ENCODE measurements at regions not wholly inside any gene's neighbourhood (a gene's known extent, or its start where the extent isn't known, plus 50 kb on each side); places are given as distances from the start of the nearest gene placed in this dataset.
"Not testable (repeated sequence)": the region's sequence is repeated elsewhere in the genome, so short reads cannot be mapped to it uniquely, and the experiment has no call there.

- H3K4me3 ChIP-seq (ENCODE audit: low read depth, low read length), result no peak overlapping the region
- H3K27ac ChIP-seq (ENCODE audit: low read depth, low read length), result no peak overlapping the region
- no peak overlapping the region for H3K9ac ChIP-seq (ENCODE audit: low read depth, low read length)
- no peaks in the 10 kb centered on the region for H3K9me3 ChIP-seq (ENCODE audit: control insufficient read depth, insufficient read depth, low read length)
- no peaks in the 10 kb centered on the region for H3K36me3 ChIP-seq (ENCODE audit: control insufficient read depth, insufficient read depth, low read length)
- H3K27me3 ChIP-seq (ENCODE audit: control insufficient read depth, insufficient read depth, low read length), result no peaks in the 10 kb centered on the region
- H3K4me1 ChIP-seq (ENCODE audit: control insufficient read depth, insufficient read depth, low read length), result peaks cover 21% of the 10 kb centered on the region
Observed at GRCh38 chr3:56926243-56926946, 124.6 kb upstream of the ARHGEF3 start.

- H3K9ac ChIP-seq (ENCODE audit: low read depth, low read length); H3K27me3 ChIP-seq (ENCODE audit: control insufficient read depth, insufficient read depth, low read length); H3K4me3 ChIP-seq (ENCODE audit: low read depth, low read length); H3K9me3 ChIP-seq (ENCODE audit: control insufficient read depth, insufficient read depth, low read length); H3K27ac ChIP-seq (ENCODE audit: low read depth, low read length); H3K36me3 ChIP-seq (ENCODE audit: control insufficient read depth, insufficient read depth, low read length): not testable (repeated sequence)
- peaks cover 21% of the 10 kb centered on the region for H3K4me1 ChIP-seq (ENCODE audit: control insufficient read depth, insufficient read depth, low read length)
Observed at GRCh38 chr3:56924700-56925099, 123.0 kb upstream of the ARHGEF3 start.

GRCh38 chr3:56923526-56924224, 121.9 kb upstream of the ARHGEF3 start:
- no peak overlapping the region for H3K9ac ChIP-seq (ENCODE audit: low read depth, low read length)
- no peaks in the 10 kb centered on the region for H3K27me3 ChIP-seq (ENCODE audit: control insufficient read depth, insufficient read depth, low read length)
- H3K27ac ChIP-seq (ENCODE audit: low read depth, low read length), result no peak overlapping the region

DNA sequence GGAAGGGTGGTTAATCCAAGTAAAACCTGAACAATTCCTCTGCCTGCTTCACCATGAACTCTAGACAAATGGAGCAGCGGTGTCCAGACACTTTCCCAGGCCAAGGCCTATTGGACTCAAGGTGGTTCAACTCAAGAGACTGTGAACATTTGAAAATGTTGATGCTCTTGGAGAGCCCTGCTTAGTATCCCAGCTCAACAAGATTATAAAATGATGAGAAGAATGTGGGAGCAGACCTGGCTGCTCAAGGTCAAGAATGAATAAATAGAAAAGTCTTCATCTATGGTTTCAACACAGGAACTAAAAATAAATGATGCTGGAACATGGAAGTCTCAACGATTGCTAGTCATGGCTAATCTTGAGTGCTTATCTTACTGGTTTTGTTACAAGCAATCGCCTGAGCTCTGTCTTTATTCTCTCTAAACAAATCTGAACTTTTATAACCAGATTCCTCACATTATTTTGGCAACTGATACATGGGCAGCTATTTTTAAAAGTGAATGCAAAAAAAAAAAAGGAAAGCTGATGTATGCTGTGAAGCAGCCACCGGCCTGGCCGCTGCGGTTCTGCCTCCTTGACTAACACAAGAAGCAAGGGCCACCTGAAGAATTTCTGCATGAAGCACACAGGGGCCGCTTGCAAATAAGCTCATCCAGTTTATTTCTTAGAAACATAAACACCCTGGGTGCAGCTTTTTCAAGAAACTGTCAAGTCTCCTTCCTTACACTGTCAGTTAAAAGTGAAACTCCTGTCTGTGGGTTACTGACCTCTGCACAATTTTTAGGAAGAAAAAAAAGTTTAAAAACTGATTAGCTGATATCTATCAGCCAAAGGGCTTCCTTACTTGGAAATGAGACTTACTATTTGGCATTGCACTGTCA, 120.1 kb upstream of the ARHGEF3 start:
- Histone ChIP-seq H3K4me3 (ENCODE audit: low read depth, low read length) (no peak overlapping the region), H3K9ac (ENCODE audit: low read depth, low read length) (no peak overlapping the region), H3K9me3 (ENCODE audit: control insufficient read depth, insufficient read depth, low read length) (no peaks in the 10 kb centered on the region), H3K27me3 (ENCODE audit: control insufficient read depth, insufficient read depth, low read length) (no peaks in the 10 kb centered on the region), H3K36me3 (ENCODE audit: control insufficient read depth, insufficient read depth, low read length) (no peaks in the 10 kb centered on the region), H3K4me1 (ENCODE audit: control insufficient read depth, insufficient read depth, low read length) (peaks cover 17% of the 10 kb centered on the region), H3K27ac (ENCODE audit: low read depth, low read length) (no peak overlapping the region)

More at GRCh38 chr3:56923526-56924224, 121.9 kb upstream of the ARHGEF3 start:
- peaks cover 14% of the 10 kb centered on the region for H3K4me1 ChIP-seq (ENCODE audit: control insufficient read depth, insufficient read depth, low read length)
- no peaks in the 10 kb centered on the region for H3K36me3 ChIP-seq (ENCODE audit: control insufficient read depth, insufficient read depth, low read length)
- H3K9me3 ChIP-seq (ENCODE audit: control insufficient read depth, insufficient read depth, low read length), result no peaks in the 10 kb centered on the region
- no peak overlapping the region for H3K4me3 ChIP-seq (ENCODE audit: low read depth, low read length)

GRCh38 chr3:56919797-56920195, 118.0 kb upstream of the ARHGEF3 start:
- H3K4me3 ChIP-seq (ENCODE audit: low read depth, low read length), result no peak overlapping the region
- H3K36me3 ChIP-seq (ENCODE audit: control insufficient read depth, insufficient read depth, low read length), result no peaks in the 10 kb centered on the region
- H3K9me3 ChIP-seq (ENCODE audit: control insufficient read depth, insufficient read depth, low read length), result no peaks in the 10 kb centered on the region
- H3K27me3 ChIP-seq (ENCODE audit: control insufficient read depth, insufficient read depth, low read length), result no peaks in the 10 kb centered on the region
- H3K9ac ChIP-seq (ENCODE audit: low read depth, low read length), result no peak overlapping the region
- H3K27ac ChIP-seq (ENCODE audit: low read depth, low read length), result no peak overlapping the region
- peaks cover 29% of the 10 kb centered on the region for H3K4me1 ChIP-seq (ENCODE audit: control insufficient read depth, insufficient read depth, low read length)

- no peak overlapping the region for H3K4me3 ChIP-seq (ENCODE audit: low read depth, low read length)
- H3K27ac ChIP-seq (ENCODE audit: low read depth, low read length), result no peak overlapping the region
- no peaks in the 10 kb centered on the region for H3K27me3 ChIP-seq (ENCODE audit: control insufficient read depth, insufficient read depth, low read length)
- no peaks in the 10 kb centered on the region for H3K9me3 ChIP-seq (ENCODE audit: control insufficient read depth, insufficient read depth, low read length)
- H3K36me3 ChIP-seq (ENCODE audit: control insufficient read depth, insufficient read depth, low read length), result no peaks in the 10 kb centered on the region
- no peak overlapping the region for H3K9ac ChIP-seq (ENCODE audit: low read depth, low read length)
- peaks cover 29% of the 10 kb centered on the region for H3K4me1 ChIP-seq (ENCODE audit: control insufficient read depth, insufficient read depth, low read length)
Observed at GRCh38 chr3:56919137-56919796, 117.5 kb upstream of the ARHGEF3 start.

DNA sequence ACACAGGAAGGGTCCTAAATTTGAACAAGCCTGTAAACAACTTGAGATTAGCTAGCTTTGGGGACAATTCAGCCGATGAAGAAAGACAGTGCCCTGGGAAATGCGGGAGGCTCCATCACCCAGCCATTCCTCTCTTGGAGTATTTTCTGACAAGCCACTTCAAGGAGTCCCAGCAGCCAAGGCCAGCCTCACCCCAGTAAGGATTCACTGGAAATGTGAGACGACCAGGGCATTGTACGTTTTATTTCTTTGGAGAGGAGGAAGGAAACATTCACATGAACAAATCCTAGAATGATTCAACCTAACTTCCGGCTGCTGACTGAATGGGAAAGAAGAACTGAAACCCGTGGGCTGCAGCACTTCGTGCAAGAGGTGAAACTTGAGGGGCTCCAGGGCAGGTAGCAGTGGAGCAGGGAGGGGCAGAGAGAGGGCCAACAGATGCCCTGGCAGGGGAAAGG, 116.4 kb upstream of the ARHGEF3 start:
- Histone ChIP-seq H3K27me3 (ENCODE audit: control insufficient read depth, insufficient read depth, low read length) (no peaks in the 10 kb centered on the region), H3K4me3 (ENCODE audit: low read depth, low read length) (no peak overlapping the region), H3K4me1 (ENCODE audit: control insufficient read depth, insufficient read depth, low read length) (peaks cover 22% of the 10 kb centered on the region), H3K9ac (ENCODE audit: low read depth, low read length) (no peak overlapping the region), H3K36me3 (ENCODE audit: control insufficient read depth, insufficient read depth, low read length) (no peaks in the 10 kb centered on the region), H3K27ac (ENCODE audit: low read depth, low read length) (no peak overlapping the region), H3K9me3 (ENCODE audit: control insufficient read depth, insufficient read depth, low read length) (no peaks in the 10 kb centered on the region)

DNA sequence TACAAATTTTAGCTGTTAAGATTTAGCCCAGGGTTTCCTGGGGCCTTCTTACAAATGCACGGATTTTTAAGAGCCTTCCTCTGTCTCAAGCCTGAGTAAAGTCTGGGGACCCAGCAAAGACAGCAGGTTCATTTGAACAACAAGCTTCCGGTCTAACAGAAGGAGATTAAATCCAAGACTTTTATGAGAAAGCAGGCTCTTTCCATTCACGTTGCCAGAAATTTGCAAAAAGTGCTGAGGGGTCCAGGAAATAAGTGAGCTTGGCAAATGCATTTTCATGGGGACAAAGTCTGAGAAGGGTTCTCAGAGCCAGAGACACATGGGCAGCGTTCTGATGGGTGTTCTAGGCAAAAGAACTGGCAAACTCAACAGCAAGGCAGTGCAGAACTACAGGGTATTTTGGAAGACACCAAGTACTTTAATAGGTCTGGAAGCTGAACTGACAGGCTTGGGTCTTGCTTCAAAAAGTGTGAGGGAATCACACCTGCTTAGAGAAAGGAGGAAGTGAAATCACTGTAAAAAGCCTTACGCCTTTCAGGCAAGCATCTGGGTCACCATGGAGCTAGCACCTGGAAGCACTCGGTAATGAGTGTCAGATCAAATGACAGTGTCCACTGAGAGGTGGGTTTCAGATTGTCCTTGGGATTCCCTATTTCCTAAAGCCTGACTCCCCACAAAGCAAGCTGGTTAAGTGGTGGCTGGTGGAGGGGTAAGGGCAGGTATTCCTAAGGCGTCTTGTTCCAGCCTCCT, 115.8 kb upstream of the ARHGEF3 start:
- Histone ChIP-seq H3K9me3 (ENCODE audit: control insufficient read depth, insufficient read depth, low read length) (no peaks in the 10 kb centered on the region), H3K27ac (ENCODE audit: low read depth, low read length) (no peak overlapping the region), H3K36me3 (ENCODE audit: control insufficient read depth, insufficient read depth, low read length) (no peaks in the 10 kb centered on the region), H3K27me3 (ENCODE audit: control insufficient read depth, insufficient read depth, low read length) (no peaks in the 10 kb centered on the region), H3K4me1 (ENCODE audit: control insufficient read depth, insufficient read depth, low read length) (peaks cover 22% of the 10 kb centered on the region), H3K9ac (ENCODE audit: low read depth, low read length) (no peak overlapping the region), H3K4me3 (ENCODE audit: low read depth, low read length) (no peak overlapping the region)

DNA sequence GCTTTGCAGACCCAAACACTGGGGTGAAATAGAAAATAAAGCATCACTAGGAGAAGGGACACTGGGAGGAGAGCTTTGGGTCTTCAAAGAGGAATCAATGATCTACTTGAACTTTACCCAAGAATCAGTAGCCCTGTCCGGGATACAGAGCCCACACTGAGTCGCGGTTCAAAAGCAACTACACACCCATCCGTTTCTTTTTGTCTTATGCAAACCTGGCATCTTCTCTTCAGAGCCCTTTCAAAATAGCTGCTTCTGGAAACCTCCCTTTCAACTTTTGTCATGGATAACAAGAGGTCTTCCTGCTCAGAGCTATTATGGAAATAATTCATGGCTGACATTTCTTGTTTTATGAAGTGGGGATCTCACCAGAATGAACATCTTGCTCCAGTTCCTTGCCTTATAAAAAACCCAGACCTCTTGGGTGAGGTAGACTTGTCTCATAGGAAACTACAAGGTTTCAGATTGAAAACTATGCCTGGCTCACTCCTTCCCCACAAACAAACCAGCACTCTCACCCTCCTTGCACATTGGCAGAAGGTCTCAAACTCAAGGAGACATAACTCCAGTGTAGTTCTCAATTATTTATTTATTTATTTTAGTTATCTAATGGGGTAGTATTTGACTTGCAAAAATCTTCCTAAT, 115.1 kb upstream of the ARHGEF3 start:
- Histone ChIP-seq H3K9ac (ENCODE audit: low read depth, low read length) (no peak overlapping the region), H3K36me3 (ENCODE audit: control insufficient read depth, insufficient read depth, low read length) (no peaks in the 10 kb centered on the region), H3K4me3 (ENCODE audit: low read depth, low read length) (no peak overlapping the region), H3K9me3 (ENCODE audit: control insufficient read depth, insufficient read depth, low read length) (no peaks in the 10 kb centered on the region), H3K27ac (ENCODE audit: low read depth, low read length) (no peak overlapping the region), H3K27me3 (ENCODE audit: control insufficient read depth, insufficient read depth, low read length) (no peaks in the 10 kb centered on the region), H3K4me1 (ENCODE audit: control insufficient read depth, insufficient read depth, low read length) (peaks cover 22% of the 10 kb centered on the region)

Measured in HUES48 (cell line).